ENCODE measurements at regions not wholly inside any gene's neighbourhood (a gene's known extent, or its start where the extent isn't known, plus 50 kb on each side); places are given as distances from the start of the nearest gene placed in this dataset.

GRCh38 chr9:108567571-108567970 is 288.2 kb downstream of the ACTL7B start:
- TF ChIP-seq POLR2A (IDR thresholded peaks at IDR 0.05) (no peak), CTCF (IDR thresholded peaks at IDR 0.05) (no peak)
